ENCODE measurements at regions not wholly inside any gene's neighbourhood (a gene's known extent, or its start where the extent isn't known, plus 50 kb on each side); places are given as distances from the start of the nearest gene placed in this dataset.
A peak's percentile ranks its signal among the peaks of the same experiment; 100 is the strongest.

GRCh38 chr2:55114597-55114996 is 64.3 kb upstream of the RTN4 start:
- Histone ChIP-seq H4K20me1 (ENCODE audit: insufficient read depth, low read length) (no peaks in the 10 kb centered on the region), H3K4me1 (ENCODE audit: insufficient read depth, low read length) (peaks cover 64% of the 10 kb centered on the region), H3K79me2 (ENCODE audit: insufficient read depth, low read length) (peaks cover 9% of the 10 kb centered on the region), H3K9me3 (ENCODE audit: low read depth, low read length) (no peaks in the 10 kb centered on the region), H3K4me2 (ENCODE audit: insufficient read depth, low read length) (no peak overlapping the region), H3K4me3 (ENCODE audit: insufficient read depth, low read length) (no peak overlapping the region), H3K27me3 (ENCODE audit: insufficient read depth, low read length) (no peaks in the 10 kb centered on the region), H2AFZ (ENCODE audit: low read length) (no peak overlapping the region), H3K27ac (ENCODE audit: low read depth, low read length) (no peak overlapping the region), H3K36me3 (ENCODE audit: insufficient read depth, low read length) (no peaks in the 10 kb centered on the region)
- no peak for DNase-seq (ENCODE audit: insufficient read length, low spot score, missing footprints)
- TF ChIP-seq CTCF (IDR thresholded peaks at IDR 0.05; ENCODE audit: extremely low read depth, low read depth, low read length): no peak

GRCh38 chr2:55114082-55114481 is 63.8 kb upstream of the RTN4 start:
- DNase-seq (ENCODE audit: insufficient read length, low spot score, missing footprints): no peak
- no peak for TF ChIP-seq CTCF (IDR thresholded peaks at IDR 0.05; ENCODE audit: extremely low read depth, low read depth, low read length)
- H2AFZ ChIP-seq (ENCODE audit: low read length): no peak overlapping the region
- peaks cover 64% of the 10 kb centered on the region for H3K4me1 ChIP-seq (ENCODE audit: insufficient read depth, low read length)
- no peak overlapping the region for H3K4me2 ChIP-seq (ENCODE audit: insufficient read depth, low read length)
- peaks cover 9% of the 10 kb centered on the region for H3K79me2 ChIP-seq (ENCODE audit: insufficient read depth, low read length)
- H3K36me3 ChIP-seq (ENCODE audit: insufficient read depth, low read length): no peaks in the 10 kb centered on the region
- no peaks in the 10 kb centered on the region for H4K20me1 ChIP-seq (ENCODE audit: insufficient read depth, low read length)
- H3K27me3 ChIP-seq (ENCODE audit: insufficient read depth, low read length): no peaks in the 10 kb centered on the region
- no peak overlapping the region for H3K27ac ChIP-seq (ENCODE audit: low read depth, low read length)
- no peaks in the 10 kb centered on the region for H3K9me3 ChIP-seq (ENCODE audit: low read depth, low read length)
- no peak overlapping the region for H3K4me3 ChIP-seq (ENCODE audit: insufficient read depth, low read length)

- H4K20me1 ChIP-seq (ENCODE audit: insufficient read depth, low read length): no peaks in the 10 kb centered on the region
- H2AFZ ChIP-seq (ENCODE audit: low read length): peak overlapping the region; percentile 66
- H3K27me3 ChIP-seq (ENCODE audit: insufficient read depth, low read length): no peaks in the 10 kb centered on the region
- no peak for TF ChIP-seq CTCF (IDR thresholded peaks at IDR 0.05; ENCODE audit: extremely low read depth, low read depth, low read length)
- no peaks in the 10 kb centered on the region for H3K9me3 ChIP-seq (ENCODE audit: low read depth, low read length)
- H3K27ac ChIP-seq (ENCODE audit: low read depth, low read length): peak overlapping the region; percentile 98
- H3K4me2 ChIP-seq (ENCODE audit: insufficient read depth, low read length): peak overlapping the region; percentile 73
- DNase-seq (ENCODE audit: insufficient read length, low spot score, missing footprints): no peak
- no peaks in the 10 kb centered on the region for H3K36me3 ChIP-seq (ENCODE audit: insufficient read depth, low read length)
- H3K4me1 ChIP-seq (ENCODE audit: insufficient read depth, low read length): peaks cover 72% of the 10 kb centered on the region
- peaks cover 9% of the 10 kb centered on the region for H3K79me2 ChIP-seq (ENCODE audit: insufficient read depth, low read length)
- H3K4me3 ChIP-seq (ENCODE audit: insufficient read depth, low read length): peak overlapping the region; percentile 36
Measured at GRCh38 chr2:55112229-55113031, 62.2 kb upstream of the RTN4 start.

- Histone ChIP-seq H4K20me1 (ENCODE audit: insufficient read depth, low read length) (no peaks in the 10 kb centered on the region), H3K4me3 (ENCODE audit: insufficient read depth, low read length) (peak overlapping the region; percentile 36), H3K79me2 (ENCODE audit: insufficient read depth, low read length) (peaks cover 9% of the 10 kb centered on the region), H2AFZ (ENCODE audit: low read length) (peak overlapping the region; percentile 54), H3K4me2 (ENCODE audit: insufficient read depth, low read length) (peak overlapping the region; percentile 73), H3K4me1 (ENCODE audit: insufficient read depth, low read length) (peaks cover 79% of the 10 kb centered on the region), H3K36me3 (ENCODE audit: insufficient read depth, low read length) (no peaks in the 10 kb centered on the region), H3K27me3 (ENCODE audit: insufficient read depth, low read length) (no peaks in the 10 kb centered on the region), H3K9me3 (ENCODE audit: low read depth, low read length) (no peaks in the 10 kb centered on the region), H3K27ac (ENCODE audit: low read depth, low read length) (peak overlapping the region; percentile 98)
- DNase-seq (ENCODE audit: insufficient read length, low spot score, missing footprints): no peak
- no peak for TF ChIP-seq CTCF (IDR thresholded peaks at IDR 0.05; ENCODE audit: extremely low read depth, low read depth, low read length)
Measured at GRCh38 chr2:55111570-55112228, 61.4 kb upstream of the RTN4 start.
